Epithelial cell of proximal tubule (primary cell): ENCODE measurements at regions not wholly inside any gene's neighbourhood (a gene's known extent, or its start where the extent isn't known, plus 50 kb on each side); places are given as distances from the start of the nearest gene placed in this dataset.
"Not testable (repeated sequence)": the region's sequence is repeated elsewhere in the genome, so short reads cannot be mapped to it uniquely, and the experiment has no call there.

Experiments
- DNase-seq: peaks from one replicate; pipeline ENCODE4 v3.0.0-alpha.2; 2011; ENCODE audit warnings: low read depth
- H3K4me3 ChIP-seq: 2 replicates; pipeline ENCODE4 v1.5.1; 2011; ENCODE audit warnings: low read depth, mild to moderate bottlenecking, low read length
- TF ChIP-seq, protein P1 (sequence below): conservative IDR thresholded peaks from 2 replicates; pipeline ENCODE4 v1.5.1; 2012; ENCODE audit warnings: low read depth, mild to moderate bottlenecking, low read length

GRCh38 chr12:93092649-93092945, 163.5 kb upstream of the EEA1 start:
- DNase-seq, result no peak
- TF ChIP-seq, protein P1, sequence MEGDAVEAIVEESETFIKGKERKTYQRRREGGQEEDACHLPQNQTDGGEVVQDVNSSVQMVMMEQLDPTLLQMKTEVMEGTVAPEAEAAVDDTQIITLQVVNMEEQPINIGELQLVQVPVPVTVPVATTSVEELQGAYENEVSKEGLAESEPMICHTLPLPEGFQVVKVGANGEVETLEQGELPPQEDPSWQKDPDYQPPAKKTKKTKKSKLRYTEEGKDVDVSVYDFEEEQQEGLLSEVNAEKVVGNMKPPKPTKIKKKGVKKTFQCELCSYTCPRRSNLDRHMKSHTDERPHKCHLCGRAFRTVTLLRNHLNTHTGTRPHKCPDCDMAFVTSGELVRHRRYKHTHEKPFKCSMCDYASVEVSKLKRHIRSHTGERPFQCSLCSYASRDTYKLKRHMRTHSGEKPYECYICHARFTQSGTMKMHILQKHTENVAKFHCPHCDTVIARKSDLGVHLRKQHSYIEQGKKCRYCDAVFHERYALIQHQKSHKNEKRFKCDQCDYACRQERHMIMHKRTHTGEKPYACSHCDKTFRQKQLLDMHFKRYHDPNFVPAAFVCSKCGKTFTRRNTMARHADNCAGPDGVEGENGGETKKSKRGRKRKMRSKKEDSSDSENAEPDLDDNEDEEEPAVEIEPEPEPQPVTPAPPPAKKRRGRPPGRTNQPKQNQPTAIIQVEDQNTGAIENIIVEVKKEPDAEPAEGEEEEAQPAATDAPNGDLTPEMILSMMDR, result no peak
- H3K4me3 ChIP-seq, result no peak overlapping the region

GRCh38 chr12:93093243-93093642, 164.1 kb upstream of the EEA1 start:
- DNase-seq, result no peak
- H3K4me3 ChIP-seq, result no peak overlapping the region
- TF ChIP-seq, protein P1, result no peak

DNA sequence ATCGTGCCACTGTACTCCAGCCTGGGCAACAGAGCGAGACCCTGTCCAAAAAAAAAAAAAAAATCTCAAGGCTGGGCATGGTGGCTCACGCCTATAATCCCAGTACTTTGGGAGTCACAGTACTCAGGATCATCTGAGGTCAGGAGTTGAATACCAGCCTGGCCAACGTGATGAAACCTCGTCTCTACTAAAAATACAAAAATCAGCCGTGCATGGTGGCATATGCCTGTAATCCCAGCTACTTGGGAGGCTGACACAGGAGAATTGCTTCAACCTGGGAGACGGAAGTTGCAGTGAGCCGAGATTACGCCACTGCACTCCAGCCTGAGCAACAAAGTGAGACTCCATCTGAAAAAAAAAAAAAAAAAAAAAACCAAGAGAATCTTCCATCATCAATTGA, 165.1 kb upstream of the EEA1 start:
- not testable (repeated sequence) for H3K4me3 ChIP-seq, DNase-seq

GRCh38 chr12:93094988-93095737, 166.1 kb upstream of the EEA1 start:
- no peak overlapping the region for H3K4me3 ChIP-seq
- TF ChIP-seq, protein P1, result no peak
- DNase-seq, result no peak

DNA sequence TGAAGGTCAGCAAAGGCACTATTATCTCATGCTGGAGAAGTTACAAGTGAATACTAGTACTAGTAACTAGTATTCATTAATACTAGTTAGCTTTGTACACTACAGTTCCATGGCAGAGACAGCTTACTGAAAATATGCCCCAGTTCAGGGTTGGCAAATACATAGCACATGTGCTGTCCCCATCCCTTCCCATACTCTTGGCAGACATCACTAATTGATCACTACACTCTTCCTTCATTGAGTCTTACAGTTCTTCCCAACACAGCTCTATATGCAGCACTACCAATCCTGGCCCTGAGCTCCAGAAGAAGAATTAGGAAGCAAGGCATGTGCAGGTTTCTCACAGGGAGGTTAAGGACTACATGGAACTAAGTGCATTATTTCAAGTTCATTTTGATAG, 168.3 kb upstream of the EEA1 start:
- TF ChIP-seq, protein P1, result no peak
- no peak for DNase-seq
- H3K4me3 ChIP-seq, result no peak overlapping the region

- TF ChIP-seq, protein P1, result peak; percentile 59
- DNase-seq, result no peak
- H3K4me3 ChIP-seq, result no peak overlapping the region
These were observed 169.0 kb upstream of the EEA1 start for GRCh38 chr12:93098077-93098476.

GRCh38 chr12:93099792-93100191, 170.7 kb upstream of the EEA1 start:
- no peak for DNase-seq
- TF ChIP-seq, protein P1, result no peak
- no peak overlapping the region for H3K4me3 ChIP-seq

DNA sequence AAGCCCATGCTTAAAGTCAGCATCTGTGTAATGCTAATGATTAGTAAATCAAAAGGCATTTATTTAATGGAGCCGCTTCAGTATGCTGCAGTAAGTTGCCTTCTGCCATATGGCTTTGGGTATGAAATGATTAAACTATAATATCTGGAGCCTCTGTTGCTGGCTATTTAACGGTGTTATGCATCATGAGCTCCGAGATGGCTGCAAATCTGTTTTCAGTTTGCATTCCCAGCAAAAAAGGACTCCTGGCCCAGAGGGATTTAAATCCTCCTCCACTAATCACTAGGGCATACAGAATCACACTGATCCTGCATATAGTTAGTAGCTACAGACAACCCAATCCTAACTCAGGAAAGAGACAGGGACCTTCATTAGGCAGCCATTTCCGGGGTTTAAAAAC, 171.5 kb upstream of the EEA1 start:
- no peak overlapping the region for H3K4me3 ChIP-seq
- DNase-seq, result no peak
- TF ChIP-seq, protein P1, result no peak
